SJCRH30 (cell line): ENCODE measurements at regions not wholly inside any gene's neighbourhood (a gene's known extent, or its start where the extent isn't known, plus 50 kb on each side); places are given as distances from the start of the nearest gene placed in this dataset.

Experiments
- DNase-seq, 2 experiments: peaks; one replicate each; pipeline ENCODE4 v3.0.0-alpha.2; 2015 to 2020
- H3K27ac ChIP-seq: fragments of 250-450 bp; sonication (Bioruptor Pico); 2 replicates; pipeline ENCODE4 v1.5.1; 2020; ENCODE audit warnings: mild to moderate bottlenecking, moderate library complexity
- H3K27me3 ChIP-seq: fragments of 250-450 bp; sonication (Bioruptor Pico); 2 replicates; pipeline ENCODE4 v1.5.1; 2020; ENCODE audit warnings: mild to moderate bottlenecking, moderate library complexity
- H3K36me3 ChIP-seq: fragments of 250-450 bp; sonication (Bioruptor Pico); 2 replicates; pipeline ENCODE4 v1.5.1; 2020; ENCODE audit warnings: mild to moderate bottlenecking, moderate library complexity
- H3K4me1 ChIP-seq: fragments of 250-450 bp; sonication (Bioruptor Pico); 2 replicates; pipeline ENCODE4 v1.5.1; 2020; ENCODE audit warnings: mild to moderate bottlenecking, moderate library complexity
- H3K4me3 ChIP-seq: fragments of 250-450 bp; sonication (Bioruptor Pico); 2 replicates; pipeline ENCODE4 v1.5.1; 2020; ENCODE audit warnings: mild to moderate bottlenecking, moderate library complexity
- H3K9me3 ChIP-seq: fragments of 250-450 bp; sonication (Bioruptor Pico); replicated peaks from 2 replicates; pipeline ENCODE4 v1.5.1; 2020; ENCODE audit warnings: mild to moderate bottlenecking, moderate library complexity

DNA sequence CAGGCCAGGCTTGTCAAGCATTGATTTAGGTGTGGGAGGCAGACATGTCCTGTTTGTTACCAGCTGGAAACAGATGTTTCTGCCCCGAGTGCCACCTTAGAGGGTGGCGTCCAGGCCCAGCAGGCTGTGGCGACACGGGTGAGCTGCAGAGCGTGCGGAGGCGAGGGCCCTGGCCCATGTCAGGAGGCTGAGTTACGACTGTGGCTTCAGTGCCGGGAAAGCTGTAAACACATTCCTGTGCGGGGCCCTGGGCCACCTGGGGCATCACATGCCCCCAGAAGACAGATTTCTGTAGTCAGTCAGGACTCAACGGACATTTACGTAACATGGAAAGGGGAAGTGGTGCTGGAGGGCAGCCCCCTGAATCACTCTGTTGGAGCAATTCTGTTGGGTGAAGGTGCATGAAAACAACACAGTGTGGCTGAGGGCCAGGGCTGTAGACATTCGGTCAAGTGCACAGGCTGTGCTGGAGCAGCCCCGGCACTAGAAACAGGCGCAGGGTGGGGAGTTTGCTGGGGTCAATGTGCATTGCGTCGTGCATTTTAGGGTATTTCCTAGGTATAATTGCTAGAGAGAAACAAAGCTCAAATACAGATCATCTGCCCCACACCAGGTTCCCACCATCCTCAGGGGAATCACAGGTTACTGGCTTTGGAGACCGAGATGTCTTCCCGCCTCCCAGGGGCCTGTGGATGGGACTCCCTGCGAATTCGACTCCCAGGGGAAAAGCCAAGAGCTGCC is 291.8 kb downstream of the TMEM121 start:
- Histone ChIP-seq H3K27ac (no peak overlapping the region), H3K4me1 (no peaks in the 10 kb centered on the region), H3K36me3 (no peaks in the 10 kb centered on the region), H3K9me3 (no peaks in the 10 kb centered on the region), H3K27me3 (peaks cover 25% of the 10 kb centered on the region), H3K4me3 (no peak overlapping the region)
- peak in 1 of 2 experiments; percentile 25 for DNase-seq

DNA sequence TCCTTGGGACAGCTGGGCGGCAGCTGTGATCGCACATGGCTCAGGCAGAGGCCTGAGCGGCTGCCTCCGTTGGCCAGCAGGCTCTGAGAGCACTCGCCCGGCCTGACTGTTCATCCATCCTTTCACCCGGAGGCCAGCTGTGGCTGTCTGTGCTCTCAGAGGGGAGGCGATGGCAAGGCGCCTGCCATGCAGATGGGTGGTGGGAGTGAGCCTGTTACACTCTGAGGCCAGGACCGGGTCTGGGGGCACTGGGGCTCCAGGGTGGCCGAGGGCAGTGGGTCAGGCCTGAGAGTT is 292.3 kb downstream of the TMEM121 start:
- DNase-seq: peak in 1 of 2 experiments; percentile 30
- no peak overlapping the region for H3K4me3 ChIP-seq
- H3K4me1 ChIP-seq: no peaks in the 10 kb centered on the region
- peaks cover 25% of the 10 kb centered on the region for H3K27me3 ChIP-seq
- no peaks in the 10 kb centered on the region for H3K36me3 ChIP-seq
- H3K9me3 ChIP-seq: no peaks in the 10 kb centered on the region
- no peak overlapping the region for H3K27ac ChIP-seq

DNA sequence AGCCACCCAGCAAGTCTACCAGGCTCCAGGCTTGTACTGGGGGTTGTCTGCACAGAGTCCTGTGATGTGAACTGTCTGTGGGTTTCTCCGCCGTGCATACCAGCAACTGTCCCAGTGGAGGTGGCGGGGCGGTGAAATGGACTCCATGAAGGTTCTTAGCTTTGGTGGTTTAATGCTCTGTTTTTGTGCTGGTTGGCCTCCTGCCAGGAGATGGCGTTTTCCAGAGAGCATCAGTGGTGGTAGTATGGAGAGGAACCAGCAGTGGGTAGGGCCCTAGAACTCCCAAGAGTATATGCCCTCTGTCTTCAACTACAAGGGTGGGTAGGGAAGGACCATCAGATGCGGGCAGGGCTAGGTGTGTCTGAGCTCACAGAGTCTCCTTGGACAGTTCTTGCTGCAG is 303.8 kb downstream of the TMEM121 start:
- H3K36me3 ChIP-seq: no peaks in the 10 kb centered on the region
- H3K4me1 ChIP-seq: no peaks in the 10 kb centered on the region
- peaks cover 15% of the 10 kb centered on the region for H3K27me3 ChIP-seq
- no peak overlapping the region for H3K4me3 ChIP-seq
- H3K27ac ChIP-seq: no peak overlapping the region
- no peak for DNase-seq
- H3K9me3 ChIP-seq: 0 out of 2 replicates have a peak, but pooled peaks cover 3% of the 10 kb centered on the region

DNA sequence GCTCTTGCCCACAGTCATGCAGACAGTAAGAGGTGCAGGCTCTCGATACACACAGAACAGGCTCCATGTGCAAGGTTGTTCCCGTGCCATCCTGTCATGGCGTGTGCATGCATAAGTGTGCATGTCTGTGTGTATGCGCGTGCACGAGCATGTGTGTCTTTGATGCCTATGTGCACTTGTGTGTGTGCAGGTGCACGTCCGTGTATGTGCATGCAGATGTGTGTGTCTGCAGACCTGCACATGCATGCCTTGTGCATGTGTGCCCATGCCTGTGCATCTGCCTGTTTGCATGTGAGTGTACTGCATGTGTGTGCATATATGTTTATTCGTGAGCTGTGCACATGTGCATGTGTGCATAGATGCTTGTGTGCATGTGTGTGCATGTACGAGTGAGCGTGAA is 309.8 kb downstream of the TMEM121 start:
- Histone ChIP-seq H3K27me3 (peaks cover 65% of the 10 kb centered on the region), H3K9me3 (no peaks in the 10 kb centered on the region)

DNA sequence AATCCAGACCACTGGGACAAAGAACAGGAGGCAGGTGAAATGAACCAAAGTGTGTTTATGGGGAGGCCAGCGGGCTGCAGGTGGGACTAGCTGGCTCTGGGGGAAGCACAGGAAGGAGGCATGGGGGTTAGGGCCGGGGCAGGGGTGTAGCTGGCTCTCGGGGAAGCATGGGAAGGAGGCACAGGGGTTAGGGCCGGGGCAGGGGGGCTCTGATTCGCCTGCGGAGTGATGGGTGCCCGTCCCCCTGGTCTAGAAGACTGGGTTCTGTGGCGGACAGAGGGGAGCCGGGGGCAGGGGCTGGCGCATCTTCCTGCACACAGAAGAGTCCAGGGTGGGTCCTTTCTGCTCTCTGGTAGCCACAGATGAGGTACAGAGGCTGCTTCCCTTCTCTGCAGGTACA is 310.3 kb downstream of the TMEM121 start:
- no peak overlapping the region for H3K27ac ChIP-seq
- no peaks in the 10 kb centered on the region for H3K36me3 ChIP-seq
- DNase-seq: no peak
- no peaks in the 10 kb centered on the region for H3K4me1 ChIP-seq
- peaks cover 70% of the 10 kb centered on the region for H3K27me3 ChIP-seq
- H3K4me3 ChIP-seq: no peak overlapping the region
- H3K9me3 ChIP-seq: no peaks in the 10 kb centered on the region

More for the DNA sequence above, 309.8 kb downstream of the TMEM121 start:
- H3K36me3 ChIP-seq: no peaks in the 10 kb centered on the region
- DNase-seq: no peak
- H3K4me1 ChIP-seq: no peaks in the 10 kb centered on the region
- H3K27ac ChIP-seq: no peak overlapping the region
- no peak overlapping the region for H3K4me3 ChIP-seq

DNA sequence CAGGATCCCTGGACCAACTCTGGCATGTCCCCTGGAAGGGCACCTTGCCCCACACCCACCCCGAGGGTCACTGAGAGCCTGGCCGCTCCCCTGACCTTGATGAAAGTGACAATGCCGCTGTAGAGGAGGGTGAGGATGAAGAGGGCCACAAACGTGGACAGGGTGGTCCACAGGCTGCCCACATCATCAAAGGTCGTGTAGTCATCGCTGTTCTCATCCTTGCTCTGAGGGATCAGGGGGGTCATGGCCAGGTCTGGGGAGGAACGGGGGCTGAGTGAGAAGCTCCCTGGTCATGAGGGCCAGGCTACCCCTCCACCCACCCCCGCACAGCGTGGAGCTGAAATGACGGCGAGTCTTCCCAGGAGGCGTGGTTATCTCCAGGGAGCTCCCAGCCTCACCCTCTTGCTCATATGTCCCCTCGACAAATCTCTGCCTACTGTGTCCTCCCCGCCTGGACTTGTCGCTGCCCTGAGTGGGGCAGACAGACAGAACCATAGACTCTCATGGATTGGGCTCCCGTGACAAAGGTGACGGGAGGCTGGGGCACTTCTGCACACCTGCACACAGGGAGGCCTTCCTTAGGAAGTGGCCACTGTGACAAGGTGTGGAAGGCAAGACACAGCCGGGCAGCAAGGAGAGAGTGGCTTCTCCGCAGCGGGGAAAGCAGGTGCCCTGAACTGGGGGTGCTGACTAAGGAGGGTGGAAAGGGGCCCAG is 311.1 kb downstream of the TMEM121 start:
- Histone ChIP-seq H3K4me1 (no peaks in the 10 kb centered on the region), H3K27me3 (peaks cover 75% of the 10 kb centered on the region), H3K9me3 (no peaks in the 10 kb centered on the region), H3K27ac (no peak overlapping the region), H3K36me3 (no peaks in the 10 kb centered on the region), H3K4me3 (no peak overlapping the region)
- DNase-seq: no peak

DNA sequence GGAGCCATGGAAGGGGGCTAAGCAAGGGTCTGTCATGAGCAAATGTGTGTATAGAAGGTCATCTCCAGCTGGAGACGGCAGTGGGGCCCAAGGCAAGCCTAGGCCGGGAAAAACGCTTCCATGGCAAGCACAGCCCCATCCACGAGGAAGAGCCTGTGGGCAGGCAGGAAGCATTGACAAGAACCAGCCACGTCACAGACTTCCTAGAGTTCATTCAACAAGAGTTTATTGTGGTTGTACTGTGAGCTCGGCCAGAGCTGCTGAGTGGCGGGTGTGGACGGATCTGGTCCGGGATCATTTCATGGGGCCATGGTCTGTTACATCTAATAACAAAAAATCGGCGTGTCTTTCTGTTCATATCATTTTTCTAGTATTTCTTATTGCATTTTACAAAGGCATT is 311.7 kb downstream of the TMEM121 start:
- DNase-seq: no peak
- Histone ChIP-seq H3K36me3 (no peaks in the 10 kb centered on the region), H3K27ac (no peak overlapping the region), H3K4me1 (no peaks in the 10 kb centered on the region), H3K4me3 (no peak overlapping the region), H3K27me3 (peaks cover 74% of the 10 kb centered on the region), H3K9me3 (no peaks in the 10 kb centered on the region)

DNA sequence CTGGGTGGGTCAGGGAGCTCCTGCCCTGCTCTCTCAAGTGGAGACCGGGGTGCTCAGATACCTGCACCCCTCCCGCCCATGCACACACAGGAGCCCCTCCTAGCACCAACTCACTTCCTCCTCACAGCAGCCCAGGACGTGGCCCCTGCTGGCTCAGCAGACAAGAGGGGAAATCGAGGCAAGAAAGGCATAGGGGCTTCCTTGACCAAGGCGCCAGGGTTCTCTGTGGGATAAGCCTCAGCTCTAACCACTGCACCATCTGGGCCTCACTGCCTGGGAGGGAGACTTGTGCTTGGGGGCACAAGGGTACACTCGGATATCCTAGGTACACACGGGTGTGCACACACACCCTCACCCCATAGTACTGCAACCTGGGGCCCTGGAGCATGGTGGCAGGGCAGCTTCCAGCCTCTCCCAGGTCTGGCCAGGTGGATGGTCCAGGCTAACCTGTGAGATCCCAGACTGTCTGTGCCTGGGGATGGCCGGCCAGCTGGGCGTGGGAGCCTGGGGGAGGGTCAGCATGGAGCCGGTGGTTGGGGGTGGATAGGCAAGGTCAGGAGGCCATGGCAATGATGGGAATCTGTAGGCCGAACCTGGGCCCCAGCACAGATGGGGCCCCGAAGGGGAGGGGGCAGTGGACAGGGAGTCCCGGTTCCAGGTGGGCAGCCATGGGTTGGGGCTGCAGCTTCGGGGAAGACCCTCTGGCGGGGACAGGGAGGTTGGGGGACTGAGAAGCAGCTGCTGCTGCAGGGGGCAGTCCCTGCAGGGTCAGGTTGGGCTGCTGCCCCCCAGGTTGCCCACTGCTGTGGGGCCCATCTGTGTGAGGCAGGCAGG is 312.4 kb downstream of the TMEM121 start:
- no peaks in the 10 kb centered on the region for H3K4me1 ChIP-seq
- H3K36me3 ChIP-seq: no peaks in the 10 kb centered on the region
- H3K27me3 ChIP-seq: peaks cover 72% of the 10 kb centered on the region
- H3K9me3 ChIP-seq: no peaks in the 10 kb centered on the region
- DNase-seq: no peak
- H3K4me3 ChIP-seq: no peak overlapping the region
- no peak overlapping the region for H3K27ac ChIP-seq

DNA sequence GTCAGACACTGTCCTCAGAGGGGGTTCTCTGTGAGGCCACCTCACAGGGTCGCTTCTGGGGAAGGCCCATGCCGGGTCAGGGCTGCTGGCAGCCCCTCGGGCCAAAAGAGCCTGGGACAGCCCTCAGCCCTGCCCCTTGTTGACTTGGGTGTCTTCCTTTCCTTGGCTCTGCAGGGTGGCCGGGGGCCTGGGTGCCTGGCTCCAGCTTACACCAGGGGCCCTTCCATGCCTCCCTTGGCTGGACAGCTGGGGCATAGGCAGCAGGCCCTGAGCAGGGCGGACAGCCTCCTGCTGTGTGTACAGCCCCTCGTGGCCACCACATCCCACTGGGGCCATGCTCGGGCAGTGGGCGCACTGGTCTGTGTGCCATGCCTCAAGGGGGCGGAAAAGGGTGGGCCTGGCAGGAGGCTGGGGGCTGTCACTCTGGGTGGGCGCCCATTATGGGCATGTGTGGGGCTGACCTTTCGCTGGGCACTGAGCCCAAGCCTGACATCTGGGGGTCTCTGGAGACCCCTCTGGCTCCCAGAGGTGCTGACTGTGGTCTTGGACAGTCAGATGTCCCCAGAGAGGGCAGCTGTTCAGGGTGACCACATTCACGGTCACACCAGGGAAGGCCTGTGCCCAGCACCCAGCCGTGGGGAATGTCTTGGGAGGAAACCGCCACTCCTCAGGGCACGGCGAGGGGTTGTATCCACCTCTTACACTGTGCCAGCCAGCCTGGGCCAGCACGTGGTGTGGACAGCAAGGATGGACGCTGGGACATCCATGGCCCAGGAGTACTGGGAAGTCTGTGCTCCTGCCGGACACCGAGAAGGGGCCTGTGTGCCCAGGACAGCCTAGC is 313.3 kb downstream of the TMEM121 start:
- DNase-seq: no peak
- Histone ChIP-seq H3K9me3 (no peaks in the 10 kb centered on the region), H3K4me1 (no peaks in the 10 kb centered on the region)

DNA sequence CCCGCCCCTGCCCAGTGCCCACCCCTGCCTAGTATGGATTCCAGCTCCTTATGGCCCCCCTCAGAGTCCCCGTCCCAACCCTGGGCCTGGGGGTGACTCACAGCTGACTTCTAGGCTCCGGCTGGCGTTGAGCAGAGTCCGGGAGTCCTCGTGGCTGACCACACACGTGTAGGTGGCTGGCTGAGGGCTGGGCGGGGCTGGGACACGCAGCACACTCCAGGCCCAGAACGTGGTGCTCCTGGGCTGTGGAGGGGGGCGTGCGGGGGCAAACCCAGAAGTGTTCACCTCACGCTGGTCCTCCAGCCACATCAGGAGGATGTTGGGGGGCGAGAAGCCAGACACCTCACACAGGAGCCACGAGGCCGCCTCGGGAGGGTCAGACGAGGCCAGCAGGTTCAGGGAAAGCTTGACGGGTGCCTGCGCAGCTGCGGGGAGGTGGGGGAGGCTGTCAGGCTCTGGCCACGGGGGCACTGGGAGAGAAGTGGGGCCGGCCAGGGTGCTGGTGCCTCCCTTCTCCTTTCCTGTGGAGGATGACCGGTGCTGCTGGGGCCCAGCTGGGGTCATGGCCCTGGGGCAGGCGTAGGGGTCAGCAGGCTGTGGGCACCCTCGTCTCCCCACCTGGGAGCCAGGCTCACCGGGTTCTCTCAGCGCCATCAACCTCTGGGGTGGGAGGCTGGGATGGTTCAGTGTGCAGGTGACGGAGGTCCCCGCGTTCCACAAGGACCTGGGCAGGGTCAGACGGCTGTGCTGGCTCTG is 314.1 kb downstream of the TMEM121 start:
- H3K36me3 ChIP-seq: no peaks in the 10 kb centered on the region
- no peak for DNase-seq
- H3K27ac ChIP-seq: no peak overlapping the region
- H3K4me3 ChIP-seq: no peak overlapping the region
- H3K27me3 ChIP-seq: peaks cover 82% of the 10 kb centered on the region
- H3K4me1 ChIP-seq: no peaks in the 10 kb centered on the region
- H3K9me3 ChIP-seq: no peaks in the 10 kb centered on the region

More for the DNA sequence above, 313.3 kb downstream of the TMEM121 start:
- Histone ChIP-seq H3K27ac (no peak overlapping the region), H3K4me3 (no peak overlapping the region), H3K27me3 (peaks cover 75% of the 10 kb centered on the region), H3K36me3 (no peaks in the 10 kb centered on the region)

DNA sequence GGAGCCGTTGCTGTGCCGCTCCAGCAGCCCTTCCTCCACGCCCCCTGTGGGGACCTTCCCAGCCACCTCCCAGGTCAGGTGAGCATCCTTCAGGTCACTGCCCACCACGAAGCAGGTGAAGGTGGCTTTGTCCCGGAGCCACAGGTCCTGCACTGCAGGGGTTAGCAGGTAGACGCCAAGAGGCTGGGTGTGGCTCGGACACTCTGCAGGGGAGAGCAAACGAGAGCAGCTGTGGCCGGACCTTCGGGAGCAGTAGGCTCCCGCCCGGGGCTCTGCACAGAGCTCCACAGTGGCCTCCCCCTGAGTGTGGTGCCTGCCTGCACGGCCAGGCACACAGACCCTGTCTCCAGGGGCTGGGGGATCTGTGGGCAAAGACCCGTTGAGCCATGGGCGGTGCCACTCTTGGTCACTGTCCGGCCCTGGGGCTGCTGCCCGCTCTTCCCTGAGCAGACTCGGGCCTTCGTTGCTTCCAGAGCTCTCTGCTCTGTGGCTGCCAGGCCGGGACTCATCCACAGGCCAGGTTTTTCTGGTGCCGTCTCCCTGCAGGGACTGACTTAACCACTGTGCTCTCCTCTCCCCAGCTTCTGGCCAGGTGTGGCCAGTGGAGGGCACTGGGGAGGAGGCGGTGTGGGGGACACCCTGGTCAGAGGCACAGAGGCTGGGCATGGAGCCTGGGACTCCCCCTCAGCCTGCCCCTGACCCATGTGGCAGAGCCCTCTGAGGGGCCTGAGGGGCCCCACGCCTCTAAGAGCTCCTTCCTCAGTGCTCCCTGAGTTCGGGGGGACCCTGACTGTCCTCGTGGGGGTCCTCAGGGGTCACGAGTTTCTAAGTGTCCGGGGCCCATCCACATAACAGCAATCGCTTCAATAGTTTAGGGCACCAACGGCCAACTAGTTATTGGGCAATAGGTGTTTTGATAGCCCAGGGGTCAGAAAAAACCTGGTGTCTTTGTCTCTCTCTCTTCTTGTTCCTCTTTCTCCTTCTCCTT is 314.9 kb downstream of the TMEM121 start:
- DNase-seq: peak in 1 of 2 experiments; percentile 4
- Histone ChIP-seq H3K36me3 (no peaks in the 10 kb centered on the region), H3K27me3 (peaks cover 79% of the 10 kb centered on the region), H3K9me3 (no peaks in the 10 kb centered on the region), H3K27ac (no peak overlapping the region), H3K4me3 (no peak overlapping the region), H3K4me1 (no peaks in the 10 kb centered on the region)

DNA sequence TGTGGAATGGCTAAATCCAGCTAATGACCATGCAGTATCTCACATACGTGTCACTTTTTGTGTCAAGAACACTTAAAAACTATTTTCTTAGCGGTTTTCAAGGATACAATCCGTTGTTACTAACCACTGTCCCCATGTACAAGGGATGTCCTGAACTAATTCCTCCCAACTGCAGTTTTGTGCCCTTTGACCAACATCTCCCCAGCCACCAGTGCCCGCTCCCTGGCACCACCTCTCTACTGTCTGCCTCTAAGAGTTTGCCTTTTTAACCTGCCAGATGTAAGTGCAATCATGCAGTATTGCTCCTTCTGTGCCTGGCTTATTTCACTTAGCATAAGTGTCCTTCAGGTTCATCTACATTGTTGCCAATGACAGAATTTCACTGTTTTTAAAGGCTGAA is 315.7 kb downstream of the TMEM121 start:
- peaks cover 81% of the 10 kb centered on the region for H3K27me3 ChIP-seq
- no peak overlapping the region for H3K27ac ChIP-seq
- H3K9me3 ChIP-seq: no peaks in the 10 kb centered on the region
- H3K4me1 ChIP-seq: no peaks in the 10 kb centered on the region
- no peak overlapping the region for H3K4me3 ChIP-seq
- H3K36me3 ChIP-seq: no peaks in the 10 kb centered on the region
- DNase-seq: no peak

DNA sequence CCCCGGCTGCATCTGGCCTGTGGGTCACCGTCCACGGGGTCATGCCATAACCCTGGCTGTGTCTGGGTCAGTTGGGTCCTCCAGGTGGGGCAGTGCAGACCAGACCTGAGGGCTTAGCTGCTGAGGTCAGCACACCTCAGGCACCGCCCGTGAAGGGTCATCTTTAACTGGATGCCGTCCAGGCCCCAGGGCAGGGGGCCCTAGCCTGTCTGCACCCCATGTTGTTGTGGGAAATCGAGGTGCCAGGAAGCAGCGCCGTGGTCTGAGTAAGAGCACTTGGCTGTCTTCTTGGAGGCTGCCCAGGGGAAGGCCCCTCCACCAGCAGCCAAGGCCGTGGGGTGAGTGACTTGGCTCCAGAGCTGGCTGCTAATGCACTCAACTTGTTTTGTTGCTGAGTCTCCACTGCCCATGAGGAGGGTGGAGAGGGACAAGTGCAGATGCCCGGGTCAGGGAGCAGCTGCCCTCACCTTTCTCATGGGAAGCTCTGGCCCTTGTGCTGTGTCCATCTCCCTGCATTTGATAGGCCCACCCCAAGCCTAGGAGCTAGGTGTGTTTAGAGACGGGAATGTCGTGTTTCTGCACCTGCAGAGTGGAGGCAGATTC is 317.2 kb downstream of the TMEM121 start:
- Histone ChIP-seq H3K27ac (no peak overlapping the region), H3K36me3 (no peaks in the 10 kb centered on the region), H3K9me3 (no peaks in the 10 kb centered on the region), H3K27me3 (peaks cover 69% of the 10 kb centered on the region), H3K4me3 (no peak overlapping the region), H3K4me1 (no peaks in the 10 kb centered on the region)
- DNase-seq: no peak
